ENCODE measurements at regions not wholly inside any gene's neighbourhood (a gene's known extent, or its start where the extent isn't known, plus 50 kb on each side); places are given as distances from the start of the nearest gene placed in this dataset.

DNA sequence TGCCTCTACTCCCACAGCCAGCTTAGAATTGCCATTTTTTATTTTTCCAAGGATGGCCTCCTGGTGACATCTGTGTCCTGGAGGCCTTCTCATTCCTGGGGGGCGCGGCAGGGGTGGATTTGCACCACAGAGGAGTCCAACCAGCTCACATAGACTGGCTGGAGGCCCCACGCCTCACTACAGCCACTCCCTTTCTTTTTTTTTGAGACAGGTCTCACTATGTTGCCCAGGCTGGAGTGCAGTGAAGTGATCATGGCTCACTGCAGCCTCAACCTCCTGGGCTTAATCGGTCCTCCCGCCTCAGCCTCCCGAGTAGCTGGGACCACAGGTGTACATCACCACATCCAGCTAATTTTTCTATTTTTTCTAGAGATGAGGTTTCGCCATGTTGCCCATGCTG lies 57.6 kb upstream of the DOCK1 start:
- no peak for DNase-seq (ENCODE audit: low spot score)

- DNase-seq (ENCODE audit: low spot score): no peak
These were observed 55.6 kb upstream of the DOCK1 start for GRCh38 chr10:126849646-126850045.

DNA sequence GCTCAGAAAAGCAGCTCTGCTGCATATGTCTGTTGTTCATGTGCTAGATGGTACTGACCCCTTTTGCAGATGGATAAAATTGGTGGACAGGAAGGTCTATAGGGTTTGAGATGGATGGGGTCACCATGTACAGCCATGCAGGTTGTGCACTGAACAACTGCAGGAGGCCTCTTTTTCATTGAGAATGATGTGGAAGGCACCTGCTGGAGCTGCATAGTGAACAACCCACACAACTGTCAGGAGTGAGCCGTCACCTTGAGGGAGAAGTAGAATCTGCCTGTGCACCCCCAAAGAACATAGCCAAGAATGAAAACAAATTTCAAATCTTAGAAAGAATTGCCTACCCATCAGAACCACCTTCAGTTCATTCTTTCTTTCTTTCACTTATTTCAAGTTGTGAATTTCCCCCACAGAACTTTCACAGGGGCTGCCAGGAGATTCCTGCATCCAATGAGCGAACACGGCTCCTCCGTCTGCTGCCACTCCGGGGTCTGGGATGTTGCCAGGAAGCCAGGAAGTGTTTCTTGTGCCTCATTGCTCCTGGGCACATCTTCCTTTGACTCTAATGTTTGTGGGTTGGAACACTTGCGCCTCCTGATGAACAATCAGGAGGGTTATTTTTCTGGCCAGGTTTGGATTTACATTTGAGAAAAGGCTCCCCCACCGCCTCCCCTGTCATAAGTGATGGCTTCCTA lies 53.7 kb upstream of the DOCK1 start:
- DNase-seq (ENCODE audit: low spot score): no peak

DNA sequence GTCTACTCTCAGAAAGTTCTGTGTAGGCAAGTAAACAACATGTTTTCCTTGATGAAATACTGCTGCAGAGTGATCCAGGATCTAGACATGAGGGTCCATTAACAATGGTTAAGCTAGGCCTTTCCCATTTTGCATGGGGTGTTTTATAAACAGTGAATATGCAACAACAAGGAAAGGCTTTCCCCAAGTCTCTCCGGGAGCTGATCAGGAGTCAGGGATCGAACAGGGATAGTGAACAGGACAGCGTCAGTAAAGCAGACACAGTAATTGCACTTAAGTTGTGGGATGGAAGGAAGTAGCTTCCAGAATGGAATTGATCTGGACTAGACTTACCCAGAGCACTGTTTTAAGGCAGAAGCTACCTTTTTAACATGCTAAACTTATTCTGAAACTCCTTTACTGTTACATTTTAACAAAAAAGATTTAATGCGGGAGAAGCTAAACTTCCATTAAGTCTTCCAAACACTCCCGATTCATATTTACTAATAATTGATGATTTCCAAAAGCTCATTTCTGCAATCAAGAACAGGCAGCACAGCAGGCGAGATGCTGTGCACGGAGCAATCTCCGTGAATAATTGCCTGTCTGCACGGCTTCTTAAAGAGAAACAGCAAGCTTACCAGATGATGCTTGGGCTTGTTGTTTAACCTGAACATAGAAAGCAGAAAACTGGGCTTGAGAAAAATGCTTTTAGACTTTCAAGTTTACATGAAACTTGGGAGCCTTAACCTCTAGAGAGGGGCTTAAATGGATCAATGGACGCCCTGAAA lies 50.3 kb upstream of the DOCK1 start:
- DNase-seq (ENCODE audit: low spot score): no peak

Measured in AG08395 (cell line).